HL-60 (cell line): ENCODE measurements at regions not wholly inside any gene's neighbourhood (a gene's known extent, or its start where the extent isn't known, plus 50 kb on each side); places are given as distances from the start of the nearest gene placed in this dataset.

Experiments
- DNase-seq, 2 experiments: peaks; one replicate each; pipeline ENCODE4 v3.0.0-alpha.2; 2010 to 2020; ENCODE audit warnings: low read depth in 1 of 2, low spot score in 1 of 2
- H3K27ac ChIP-seq: fragments of 250-450 bp; sonication (Bioruptor Pico); replicated peaks from 2 replicates; pipeline ENCODE4 v1.5.1; 2020; ENCODE audit warnings: mild to moderate bottlenecking, moderate library complexity
- H3K27me3 ChIP-seq: fragments of 250-450 bp; sonication (Bioruptor Pico); 2 replicates; pipeline ENCODE4 v1.5.1; 2021; ENCODE audit warnings: mild to moderate bottlenecking, moderate library complexity; ENCODE audit not compliant: insufficient read depth, poor library complexity, severe bottlenecking
- H3K4me3 ChIP-seq: replicated peaks from 2 replicates; pipeline ENCODE4 v1.5.1; 2011; ENCODE audit warnings: mild to moderate bottlenecking, control low read depth, low read length; ENCODE audit not compliant: insufficient read depth
- GABPA ChIP-seq: IDR thresholded peaks from 2 replicates; pipeline ENCODE4 v1.6.1; 2012; ENCODE audit warnings: low read depth
- POLR2AphosphoS5 ChIP-seq: IDR thresholded peaks from 2 replicates; pipeline ENCODE4 v1.6.1; 2012; ENCODE audit warnings: low read depth
- SPI1 ChIP-seq: IDR thresholded peaks from 2 replicates; pipeline ENCODE4 v1.6.1; 2012; ENCODE audit warnings: low read depth, mild to moderate bottlenecking, borderline replicate concordance
- TF ChIP-seq, protein P1 (sequence below): IDR thresholded peaks from 2 replicates; pipeline ENCODE4 v1.6.1; 2012; ENCODE audit warnings: low read depth; ENCODE audit not compliant: insufficient replicate concordance
- TF ChIP-seq, protein P2 (sequence below): IDR thresholded peaks from one replicate; pipeline ENCODE4 v1.5.1; 2011; ENCODE audit warnings: low read length, control low read depth, inconsistent platforms; ENCODE audit not compliant: insufficient read depth

DNA sequence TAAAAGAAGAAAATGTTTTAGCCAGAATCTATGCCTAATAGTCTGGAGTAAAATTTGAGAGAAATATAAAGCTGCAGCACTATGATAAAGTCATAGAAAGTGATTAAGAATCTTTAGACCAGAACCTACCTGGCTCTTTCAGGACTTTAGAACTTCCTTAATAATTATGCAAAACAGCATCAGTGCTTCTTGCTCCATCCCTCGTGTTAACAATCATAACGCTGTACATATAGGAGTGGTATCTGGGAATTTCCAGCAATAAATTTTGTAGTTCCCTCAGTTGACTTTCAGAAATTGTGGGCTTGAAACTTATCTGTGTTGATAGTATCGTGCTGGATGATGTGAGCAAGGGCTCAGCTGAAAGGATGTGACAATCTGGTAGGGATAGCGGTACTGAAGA lies 102.1 kb upstream of the RASGEF1B start:
- no peak overlapping the region for H3K4me3 ChIP-seq
- TF ChIP-seq SPI1: no peak
- no peak for TF ChIP-seq GABPA
- TF ChIP-seq POLR2AphosphoS5: no peak
- TF ChIP-seq, protein P1, sequence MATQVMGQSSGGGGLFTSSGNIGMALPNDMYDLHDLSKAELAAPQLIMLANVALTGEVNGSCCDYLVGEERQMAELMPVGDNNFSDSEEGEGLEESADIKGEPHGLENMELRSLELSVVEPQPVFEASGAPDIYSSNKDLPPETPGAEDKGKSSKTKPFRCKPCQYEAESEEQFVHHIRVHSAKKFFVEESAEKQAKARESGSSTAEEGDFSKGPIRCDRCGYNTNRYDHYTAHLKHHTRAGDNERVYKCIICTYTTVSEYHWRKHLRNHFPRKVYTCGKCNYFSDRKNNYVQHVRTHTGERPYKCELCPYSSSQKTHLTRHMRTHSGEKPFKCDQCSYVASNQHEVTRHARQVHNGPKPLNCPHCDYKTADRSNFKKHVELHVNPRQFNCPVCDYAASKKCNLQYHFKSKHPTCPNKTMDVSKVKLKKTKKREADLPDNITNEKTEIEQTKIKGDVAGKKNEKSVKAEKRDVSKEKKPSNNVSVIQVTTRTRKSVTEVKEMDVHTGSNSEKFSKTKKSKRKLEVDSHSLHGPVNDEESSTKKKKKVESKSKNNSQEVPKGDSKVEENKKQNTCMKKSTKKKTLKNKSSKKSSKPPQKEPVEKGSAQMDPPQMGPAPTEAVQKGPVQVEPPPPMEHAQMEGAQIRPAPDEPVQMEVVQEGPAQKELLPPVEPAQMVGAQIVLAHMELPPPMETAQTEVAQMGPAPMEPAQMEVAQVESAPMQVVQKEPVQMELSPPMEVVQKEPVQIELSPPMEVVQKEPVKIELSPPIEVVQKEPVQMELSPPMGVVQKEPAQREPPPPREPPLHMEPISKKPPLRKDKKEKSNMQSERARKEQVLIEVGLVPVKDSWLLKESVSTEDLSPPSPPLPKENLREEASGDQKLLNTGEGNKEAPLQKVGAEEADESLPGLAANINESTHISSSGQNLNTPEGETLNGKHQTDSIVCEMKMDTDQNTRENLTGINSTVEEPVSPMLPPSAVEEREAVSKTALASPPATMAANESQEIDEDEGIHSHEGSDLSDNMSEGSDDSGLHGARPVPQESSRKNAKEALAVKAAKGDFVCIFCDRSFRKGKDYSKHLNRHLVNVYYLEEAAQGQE: no peak
- TF ChIP-seq, protein P2, sequence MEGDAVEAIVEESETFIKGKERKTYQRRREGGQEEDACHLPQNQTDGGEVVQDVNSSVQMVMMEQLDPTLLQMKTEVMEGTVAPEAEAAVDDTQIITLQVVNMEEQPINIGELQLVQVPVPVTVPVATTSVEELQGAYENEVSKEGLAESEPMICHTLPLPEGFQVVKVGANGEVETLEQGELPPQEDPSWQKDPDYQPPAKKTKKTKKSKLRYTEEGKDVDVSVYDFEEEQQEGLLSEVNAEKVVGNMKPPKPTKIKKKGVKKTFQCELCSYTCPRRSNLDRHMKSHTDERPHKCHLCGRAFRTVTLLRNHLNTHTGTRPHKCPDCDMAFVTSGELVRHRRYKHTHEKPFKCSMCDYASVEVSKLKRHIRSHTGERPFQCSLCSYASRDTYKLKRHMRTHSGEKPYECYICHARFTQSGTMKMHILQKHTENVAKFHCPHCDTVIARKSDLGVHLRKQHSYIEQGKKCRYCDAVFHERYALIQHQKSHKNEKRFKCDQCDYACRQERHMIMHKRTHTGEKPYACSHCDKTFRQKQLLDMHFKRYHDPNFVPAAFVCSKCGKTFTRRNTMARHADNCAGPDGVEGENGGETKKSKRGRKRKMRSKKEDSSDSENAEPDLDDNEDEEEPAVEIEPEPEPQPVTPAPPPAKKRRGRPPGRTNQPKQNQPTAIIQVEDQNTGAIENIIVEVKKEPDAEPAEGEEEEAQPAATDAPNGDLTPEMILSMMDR: no peak
- H3K27ac ChIP-seq: no peak overlapping the region
- no peaks in the 10 kb centered on the region for H3K27me3 ChIP-seq
- no peak for DNase-seq

- Histone ChIP-seq H3K27me3 (no peaks in the 10 kb centered on the region), H3K27ac (no peak overlapping the region), H3K4me3 (no peak overlapping the region)
- TF ChIP-seq POLR2AphosphoS5 (no peak), SPI1 (no peak), GABPA (no peak)
- TF ChIP-seq, protein P1: no peak
- TF ChIP-seq, protein P2: no peak
- no peak for DNase-seq
Measured at GRCh38 chr4:81572402-81572801, 100.7 kb upstream of the RASGEF1B start.

GRCh38 chr4:81571105-81571504 lies 99.4 kb upstream of the RASGEF1B start:
- Histone ChIP-seq H3K27ac (no peak overlapping the region), H3K27me3 (no peaks in the 10 kb centered on the region), H3K4me3 (no peak overlapping the region)
- TF ChIP-seq, protein P1: no peak
- TF ChIP-seq SPI1 (no peak), POLR2AphosphoS5 (no peak), GABPA (no peak)
- TF ChIP-seq, protein P2: no peak
- DNase-seq: no peak
